LNCaP clone FGC (cell line): ENCODE measurements at regions not wholly inside any gene's neighbourhood (a gene's known extent, or its start where the extent isn't known, plus 50 kb on each side); places are given as distances from the start of the nearest gene placed in this dataset.
A peak's percentile ranks its signal among the peaks of the same experiment; 100 is the strongest.

Source experiments
- DNase-seq: peaks from one replicate; pipeline ENCODE4 v3.0.0-alpha.2; 2011; ENCODE audit warnings: low read depth
- H3K4me3 ChIP-seq: 2 replicates; pipeline ENCODE4 v1.5.1; 2011; ENCODE audit warnings: mild to moderate bottlenecking, low read depth, low read length, control low read depth
- TF ChIP-seq, protein P1 (sequence below): IDR thresholded peaks from 2 replicates; pipeline ENCODE4 v1.5.1; 2012; ENCODE audit warnings: mild to moderate bottlenecking; ENCODE audit not compliant: control insufficient read depth, insufficient read depth; ENCODE audit errors: extremely low read depth

DNA sequence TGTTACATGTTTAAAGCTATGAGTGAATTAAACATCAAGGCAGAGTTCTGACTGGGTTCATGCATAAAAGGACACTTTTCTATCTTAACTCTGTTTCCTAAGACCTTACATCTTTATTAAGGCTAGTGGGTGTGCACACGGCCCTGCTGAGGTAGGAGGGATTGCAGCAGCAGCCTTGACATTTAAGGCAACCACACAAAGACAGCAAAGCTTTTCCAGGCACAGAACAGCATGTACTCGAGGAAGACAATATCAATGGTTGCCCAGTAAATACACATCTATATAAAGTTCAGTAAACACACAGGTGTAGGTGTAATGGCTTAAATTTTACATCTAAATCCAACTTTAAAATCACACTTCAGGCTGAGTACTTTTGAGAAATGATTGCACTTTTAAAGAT lies 79.8 kb upstream of the LOC128125822 start:
- DNase-seq: peak; percentile 47
- H3K4me3 ChIP-seq: no peak overlapping the region
- TF ChIP-seq, protein P1, sequence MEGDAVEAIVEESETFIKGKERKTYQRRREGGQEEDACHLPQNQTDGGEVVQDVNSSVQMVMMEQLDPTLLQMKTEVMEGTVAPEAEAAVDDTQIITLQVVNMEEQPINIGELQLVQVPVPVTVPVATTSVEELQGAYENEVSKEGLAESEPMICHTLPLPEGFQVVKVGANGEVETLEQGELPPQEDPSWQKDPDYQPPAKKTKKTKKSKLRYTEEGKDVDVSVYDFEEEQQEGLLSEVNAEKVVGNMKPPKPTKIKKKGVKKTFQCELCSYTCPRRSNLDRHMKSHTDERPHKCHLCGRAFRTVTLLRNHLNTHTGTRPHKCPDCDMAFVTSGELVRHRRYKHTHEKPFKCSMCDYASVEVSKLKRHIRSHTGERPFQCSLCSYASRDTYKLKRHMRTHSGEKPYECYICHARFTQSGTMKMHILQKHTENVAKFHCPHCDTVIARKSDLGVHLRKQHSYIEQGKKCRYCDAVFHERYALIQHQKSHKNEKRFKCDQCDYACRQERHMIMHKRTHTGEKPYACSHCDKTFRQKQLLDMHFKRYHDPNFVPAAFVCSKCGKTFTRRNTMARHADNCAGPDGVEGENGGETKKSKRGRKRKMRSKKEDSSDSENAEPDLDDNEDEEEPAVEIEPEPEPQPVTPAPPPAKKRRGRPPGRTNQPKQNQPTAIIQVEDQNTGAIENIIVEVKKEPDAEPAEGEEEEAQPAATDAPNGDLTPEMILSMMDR: no peak

GRCh38 chr6:63493557-63493956 lies 78.7 kb upstream of the LOC128125822 start:
- no peak overlapping the region for H3K4me3 ChIP-seq
- no peak for DNase-seq
- TF ChIP-seq, protein P1: no peak

DNA sequence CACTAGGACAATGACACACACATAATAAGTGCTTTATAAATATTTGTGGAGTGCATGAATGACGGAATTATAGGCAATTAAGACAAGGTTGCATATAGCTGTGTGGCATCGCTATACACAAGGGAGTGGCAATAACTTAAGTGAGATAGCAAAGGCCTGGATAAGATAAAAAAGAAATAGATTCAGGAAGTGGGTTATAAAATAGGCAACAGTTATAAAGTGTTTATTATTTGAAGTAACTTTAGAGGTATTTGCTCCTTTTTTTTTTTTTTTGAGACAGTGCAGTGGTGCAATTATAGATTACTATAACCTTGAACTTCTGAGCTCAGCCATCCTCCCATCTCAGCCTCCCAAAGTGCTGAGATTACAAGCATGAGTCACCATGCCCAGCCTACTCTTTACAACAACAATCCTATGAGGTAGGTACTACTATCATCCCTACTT lies 75.9 kb upstream of the LOC128125822 start:
- no peak overlapping the region for H3K4me3 ChIP-seq
- no peak for DNase-seq
- TF ChIP-seq, protein P1: no peak

DNA sequence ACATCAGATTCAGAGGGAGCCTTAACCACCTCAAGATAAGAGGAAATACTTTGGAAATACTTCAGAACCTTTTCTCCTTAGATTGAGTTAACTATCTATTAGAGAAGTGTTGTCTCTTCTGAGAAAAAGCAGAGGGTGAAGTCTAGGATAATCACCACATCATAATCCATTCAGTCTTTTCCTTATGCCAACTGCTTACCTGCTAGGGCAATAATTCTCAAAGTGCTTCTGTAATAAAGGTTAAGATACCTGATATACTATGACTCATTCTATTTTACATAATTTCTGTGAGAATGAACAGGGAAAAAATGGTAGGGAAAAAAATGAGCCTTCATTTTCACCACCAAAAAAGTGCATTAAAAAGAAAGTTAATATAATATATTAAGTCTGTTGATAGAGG lies 70.1 kb upstream of the LOC128125822 start:
- TF ChIP-seq, protein P1: no peak
- no peak overlapping the region for H3K4me3 ChIP-seq
- no peak for DNase-seq

- TF ChIP-seq, protein P1: no peak
- H3K4me3 ChIP-seq: no peak overlapping the region
- DNase-seq: no peak
Observed at GRCh38 chr6:63503199-63503598, 69.1 kb upstream of the LOC128125822 start.

- H3K4me3 ChIP-seq: no peak overlapping the region
- no peak for DNase-seq
- TF ChIP-seq, protein P1: no peak
Observed at GRCh38 chr6:63504777-63505384, 67.4 kb upstream of the LOC128125822 start.

DNA sequence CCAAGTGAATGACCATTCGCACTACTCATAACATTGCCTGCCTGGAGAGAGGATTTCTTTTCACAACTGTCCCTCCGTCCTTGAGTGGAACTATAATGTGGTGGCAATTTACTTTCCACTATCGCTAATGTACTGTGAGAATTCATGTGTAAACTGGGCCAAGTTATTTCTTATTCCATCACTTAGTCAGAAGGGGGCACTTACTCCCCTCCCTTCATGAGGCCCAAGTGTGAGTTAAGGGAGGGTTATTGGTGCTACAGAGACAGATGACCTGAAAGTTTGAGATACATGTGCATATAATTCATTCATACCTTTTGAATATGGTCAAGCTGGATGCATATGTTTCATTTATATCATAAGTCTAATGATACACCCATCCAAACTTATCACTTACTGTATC lies 65.2 kb upstream of the LOC128125822 start:
- no peak overlapping the region for H3K4me3 ChIP-seq
- TF ChIP-seq, protein P1: no peak
- no peak for DNase-seq
